Activated CD4-positive, alpha-beta T cell treated with anti-CD3 and anti-CD28 coated beads, Interleukin-2, amount 50 U/mL, for 1 hour (primary cell): ENCODE measurements at regions not wholly inside any gene's neighbourhood (a gene's known extent, or its start where the extent isn't known, plus 50 kb on each side); places are given as distances from the start of the nearest gene placed in this dataset.

Experiments
- DNase-seq: peaks from one replicate; pipeline ENCODE4 v3.0.0-alpha.2; 2020

GRCh38 chr17:15036238-15036637, 228.9 kb downstream of the PMP22 start:
- no peak for DNase-seq

GRCh38 chr17:15031975-15032374, 233.2 kb downstream of the PMP22 start:
- DNase-seq: no peak

- DNase-seq: no peak
Observed at GRCh38 chr17:15029469-15029868, 235.7 kb downstream of the PMP22 start.

- DNase-seq: no peak
Observed at GRCh38 chr17:15027853-15028252, 237.3 kb downstream of the PMP22 start.

GRCh38 chr17:15026088-15026487, 239.0 kb downstream of the PMP22 start:
- DNase-seq: no peak

GRCh38 chr17:15023589-15024336, 241.4 kb downstream of the PMP22 start:
- DNase-seq: no peak

GRCh38 chr17:15019158-15019557, 246.0 kb downstream of the PMP22 start:
- no peak for DNase-seq

GRCh38 chr17:15012351-15012980, 252.7 kb downstream of the PMP22 start:
- no peak for DNase-seq

GRCh38 chr17:15009087-15009486, 256.0 kb downstream of the PMP22 start:
- no peak for DNase-seq

- no peak for DNase-seq
Observed at GRCh38 chr17:15007147-15007553, 258.0 kb downstream of the PMP22 start.

GRCh38 chr17:15006421-15007128, 258.6 kb downstream of the PMP22 start:
- no peak for DNase-seq

GRCh38 chr17:15000661-15001060, 264.5 kb downstream of the PMP22 start:
- no peak for DNase-seq

- DNase-seq: no peak
Observed at GRCh38 chr17:14997290-14997689, 267.8 kb downstream of the PMP22 start.

- DNase-seq: no peak
Observed at GRCh38 chr17:14986127-14986526, 279.0 kb downstream of the PMP22 start.

- DNase-seq: no peak
Observed at GRCh38 chr17:14972844-14973243, 292.3 kb downstream of the PMP22 start.

GRCh38 chr17:14971054-14971453, 294.1 kb downstream of the PMP22 start:
- no peak for DNase-seq

GRCh38 chr17:14959106-14959648, 305.9 kb downstream of the PMP22 start:
- no peak for DNase-seq

GRCh38 chr17:14953405-14953804, 311.7 kb downstream of the PMP22 start:
- no peak for DNase-seq

GRCh38 chr17:14950686-14951085, 314.4 kb downstream of the PMP22 start:
- DNase-seq: no peak

- no peak for DNase-seq
Observed at GRCh38 chr17:14950216-14950615, 314.9 kb downstream of the PMP22 start.

GRCh38 chr17:14947671-14948070, 317.5 kb downstream of the PMP22 start:
- DNase-seq: no peak

- no peak for DNase-seq
Observed at GRCh38 chr17:14946481-14946880, 318.6 kb downstream of the PMP22 start.

GRCh38 chr17:14942526-14943190, 322.5 kb downstream of the PMP22 start:
- DNase-seq: no peak
